Activated CD4-positive, alpha-beta T cell treated with anti-CD3 and anti-CD28 coated beads, Interleukin-2, amount 50 U/mL, for 24 hours (primary cell): ENCODE measurements at regions not wholly inside any gene's neighbourhood (a gene's known extent, or its start where the extent isn't known, plus 50 kb on each side); places are given as distances from the start of the nearest gene placed in this dataset.
"Not testable (repeated sequence)": the region's sequence is repeated elsewhere in the genome, so short reads cannot be mapped to it uniquely, and the experiment has no call there.

Experiments used
- DNase-seq, 2 donors: peaks; one replicate each; pipeline ENCODE4 v3.0.0-alpha.2; 2020; ENCODE audit warnings: low read depth in 1 of 2, low spot score in 1 of 2

GRCh38 chr7:118404211-118404610 is 179.7 kb downstream of the ANKRD7 start:
- no peak for DNase-seq

- no peak for DNase-seq
Observed at GRCh38 chr7:118418433-118418832, 193.9 kb downstream of the ANKRD7 start.

DNA sequence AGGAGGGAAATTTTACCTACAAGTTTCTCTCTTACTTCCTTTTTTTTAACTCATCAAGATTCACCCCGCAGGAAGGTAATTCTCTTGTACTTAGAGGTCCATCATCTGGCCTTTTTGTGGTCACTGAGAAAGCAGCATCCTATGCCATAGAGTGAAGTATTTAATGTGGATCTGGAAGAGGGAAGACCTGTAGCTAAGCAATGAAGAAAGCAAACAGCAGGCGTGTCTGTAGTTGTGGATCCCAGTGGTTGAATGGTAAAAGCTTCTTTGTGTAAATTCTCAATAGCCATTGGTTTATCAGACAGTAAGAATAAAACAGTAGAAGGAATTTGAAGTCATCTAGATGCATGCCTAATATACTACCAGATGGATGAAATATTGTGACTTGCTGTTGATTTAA is 196.4 kb downstream of the ANKRD7 start:
- DNase-seq = no peak

DNA sequence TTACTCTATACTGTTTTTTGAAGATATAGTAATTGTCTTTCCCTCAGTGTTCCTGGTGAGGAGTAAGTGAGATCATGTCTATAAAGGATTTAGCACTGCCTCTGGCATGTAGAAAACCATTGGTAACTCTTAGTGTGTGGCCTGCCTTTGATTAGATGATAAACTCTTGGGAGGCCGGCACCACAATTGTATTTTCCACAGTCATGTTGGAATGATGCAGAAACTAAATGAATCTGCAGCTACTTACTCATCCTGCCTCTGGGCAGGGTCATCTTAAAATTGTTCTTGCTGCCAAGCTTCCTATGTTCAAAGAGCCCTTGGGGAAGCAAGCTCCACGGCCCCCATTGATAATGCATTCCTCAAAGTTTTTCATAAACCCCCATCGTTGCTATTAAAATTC is 204.6 kb downstream of the ANKRD7 start:
- no peak for DNase-seq

DNA sequence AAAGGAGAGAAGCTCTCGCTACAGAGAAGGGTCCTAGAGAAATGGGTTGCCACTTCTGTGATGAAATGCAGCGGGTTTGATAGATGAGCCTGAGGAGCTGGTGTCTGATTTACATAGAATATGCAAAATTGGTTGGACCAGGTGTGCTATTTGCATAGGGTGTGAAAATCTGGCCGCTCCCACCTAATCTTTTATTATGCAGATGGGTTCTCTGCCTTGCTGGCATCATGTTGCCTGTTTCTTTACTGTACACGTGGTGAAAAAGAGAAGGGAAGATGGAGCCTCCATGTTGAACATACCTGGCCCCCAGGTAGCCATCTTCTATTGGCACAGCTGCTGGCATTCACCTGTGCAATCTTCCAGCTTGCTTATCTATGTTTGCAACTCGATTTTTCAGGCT is 212.2 kb downstream of the ANKRD7 start:
- no peak for DNase-seq

DNA sequence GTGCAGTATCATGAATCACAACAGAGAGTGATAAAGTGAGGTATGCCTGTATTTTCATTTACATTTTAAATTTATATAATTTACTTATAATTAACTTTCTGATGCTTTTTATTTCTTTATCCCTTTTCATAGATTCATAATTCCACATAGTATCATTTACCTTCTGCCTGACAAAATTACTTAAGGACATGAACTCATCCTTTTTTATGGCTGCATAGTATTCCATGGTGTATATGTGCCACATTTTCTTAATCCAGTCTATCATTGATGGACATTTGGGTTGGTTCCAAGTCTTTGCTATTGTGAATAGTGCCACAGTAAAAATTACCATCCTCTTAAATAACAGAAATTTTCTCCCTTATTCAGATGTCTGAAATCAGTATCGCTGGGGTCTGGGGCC is 224.5 kb downstream of the ANKRD7 start:
- not testable (repeated sequence) for DNase-seq

- no peak for DNase-seq
Observed at GRCh38 chr7:118449797-118450567, 225.5 kb downstream of the ANKRD7 start.

DNA sequence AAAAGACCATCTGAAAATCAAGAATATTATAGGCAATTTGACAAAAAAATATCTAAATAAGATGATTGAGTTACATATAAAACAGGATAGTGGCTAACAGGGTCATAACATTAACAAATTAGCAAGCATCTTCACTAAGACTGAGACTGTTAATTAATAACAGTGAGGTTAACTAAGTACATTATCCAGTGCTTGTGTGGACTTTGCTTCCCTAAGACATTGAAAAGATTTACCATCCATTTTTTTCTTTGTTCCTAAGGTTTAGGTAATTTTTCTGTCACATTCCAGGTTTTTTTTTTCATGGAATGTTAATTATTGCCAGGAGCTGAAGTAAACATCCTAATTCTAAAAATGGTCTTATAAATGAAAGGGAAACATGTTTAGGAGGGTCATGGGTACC is 227.6 kb downstream of the ANKRD7 start:
- DNase-seq = no peak

DNA sequence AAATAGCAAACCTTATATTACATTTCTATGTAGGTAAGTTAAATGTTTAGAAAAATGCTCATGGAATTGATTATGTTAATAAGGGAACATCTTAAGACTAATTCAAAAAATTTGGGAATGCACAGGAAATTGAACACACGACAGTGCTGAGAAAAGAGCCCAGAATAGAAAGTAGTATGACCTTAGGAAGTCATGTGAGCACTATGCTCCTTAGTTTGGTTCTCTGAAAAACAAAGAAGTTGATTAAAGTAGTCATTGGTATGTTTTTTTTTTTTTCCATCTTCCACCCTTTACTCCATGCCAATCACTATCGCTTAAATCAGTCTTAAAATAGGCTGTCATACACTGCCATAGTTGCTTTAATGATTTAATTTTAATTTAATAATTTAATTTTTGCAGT is 242.9 kb downstream of the ANKRD7 start:
- no peak for DNase-seq

DNA sequence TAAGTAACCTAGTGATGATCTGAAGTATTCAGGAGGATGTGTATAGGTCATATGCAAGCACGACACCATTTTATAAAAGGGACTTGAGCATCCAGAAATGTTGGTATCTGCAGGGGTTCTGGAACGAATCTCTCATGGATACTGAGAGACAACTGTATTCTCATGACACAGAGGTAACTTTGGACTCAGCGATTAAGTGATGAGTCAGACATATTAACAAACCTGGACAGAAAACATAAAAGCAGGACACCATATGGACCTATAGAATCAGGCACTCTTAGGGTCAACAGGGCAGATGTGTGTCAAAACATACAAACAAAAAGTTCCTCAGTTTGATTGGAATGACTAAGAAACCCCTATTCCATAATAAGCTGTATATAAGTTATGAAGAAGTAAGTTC is 248.1 kb downstream of the ANKRD7 start:
- no peak for DNase-seq

DNA sequence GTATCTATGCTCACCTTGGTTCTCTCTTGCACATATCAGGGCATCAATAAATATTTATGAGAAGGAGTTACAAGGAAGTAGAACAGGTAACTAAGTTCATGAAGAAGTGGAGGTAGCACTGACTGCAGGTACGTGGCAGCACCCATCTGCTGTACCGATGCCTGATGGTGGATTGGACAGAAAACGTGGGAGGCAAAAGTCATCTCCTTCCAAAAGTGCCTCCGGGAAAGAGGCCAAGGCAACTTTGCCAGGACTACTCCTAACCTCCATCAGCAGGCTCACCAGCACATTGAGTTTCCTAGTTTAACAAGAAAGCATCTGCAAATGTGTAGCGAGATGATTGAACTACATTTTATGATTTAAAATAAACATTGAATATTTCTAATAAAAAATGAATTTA is 248.8 kb downstream of the ANKRD7 start:
- no peak for DNase-seq

GRCh38 chr7:118476036-118476435 is 251.5 kb downstream of the ANKRD7 start:
- no peak for DNase-seq

- DNase-seq = no peak
Observed at GRCh38 chr7:118477036-118477435, 252.5 kb downstream of the ANKRD7 start.

DNA sequence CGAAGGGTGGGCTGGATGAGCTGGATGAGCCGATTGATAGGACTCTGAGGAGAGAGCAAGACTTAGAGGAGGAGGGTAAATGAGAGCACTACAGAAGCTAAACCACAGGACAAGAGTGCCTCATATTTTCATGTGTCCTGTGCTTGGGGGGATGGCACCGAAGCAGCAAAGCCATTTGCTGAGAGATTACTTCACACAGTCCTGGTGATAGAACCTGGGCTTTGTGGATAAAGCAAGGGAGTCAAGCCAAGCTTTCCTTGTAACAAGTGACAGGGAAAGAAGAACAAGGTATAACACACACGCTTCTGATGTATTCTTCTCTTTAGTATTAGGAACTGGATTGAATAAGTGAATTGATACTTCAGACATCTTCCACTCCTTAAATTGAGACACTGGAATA is 253.7 kb downstream of the ANKRD7 start:
- no peak for DNase-seq

GRCh38 chr7:118478931-118479330 is 254.4 kb downstream of the ANKRD7 start:
- DNase-seq = no peak

DNA sequence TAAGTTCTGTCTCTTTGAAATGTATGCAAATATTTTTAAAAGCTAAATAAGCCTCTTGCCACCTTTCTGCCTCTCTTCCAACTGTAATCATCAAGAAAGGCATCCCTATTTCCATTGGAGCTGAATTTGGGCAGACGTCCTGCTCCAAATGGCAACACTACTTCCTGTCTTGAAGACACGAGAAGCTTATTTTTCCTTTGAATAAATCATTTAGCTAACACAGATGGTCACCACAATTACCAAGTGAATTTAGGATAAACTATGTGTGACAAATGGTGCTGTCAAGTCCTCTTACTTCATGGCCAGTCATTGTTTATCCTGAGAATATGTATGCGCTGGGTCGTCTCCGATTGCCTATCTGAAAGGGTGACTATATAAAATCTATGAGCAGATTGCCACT is 268.0 kb downstream of the ANKRD7 start:
- no peak for DNase-seq

GRCh38 chr7:118496138-118496644 is 271.7 kb downstream of the ANKRD7 start:
- DNase-seq = no peak

GRCh38 chr7:118502235-118502634 is 277.7 kb downstream of the ANKRD7 start:
- DNase-seq = no peak

GRCh38 chr7:118511146-118511545 is 286.6 kb downstream of the ANKRD7 start:
- no peak for DNase-seq

DNA sequence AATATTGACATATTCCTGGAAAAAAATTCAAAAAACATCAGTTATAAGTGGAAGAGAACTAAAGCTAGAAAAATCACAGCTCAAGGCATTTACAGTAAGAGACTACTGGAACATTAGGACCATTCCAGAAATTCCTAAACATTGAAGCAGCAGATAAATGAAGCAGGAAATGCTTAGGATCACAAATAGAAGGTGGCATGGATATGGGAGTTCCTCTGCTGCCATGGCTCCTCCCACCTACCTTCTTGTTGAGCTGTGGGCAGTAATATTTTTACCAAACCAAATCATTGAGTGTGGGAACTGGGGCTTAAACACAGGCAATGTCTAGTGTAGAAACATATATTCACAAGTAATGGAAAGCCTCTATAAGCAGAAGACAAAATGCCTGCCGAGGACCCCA is 292.8 kb downstream of the ANKRD7 start:
- no peak for DNase-seq

GRCh38 chr7:118525020-118525419 is 300.5 kb downstream of the ANKRD7 start:
- DNase-seq = no peak

DNA sequence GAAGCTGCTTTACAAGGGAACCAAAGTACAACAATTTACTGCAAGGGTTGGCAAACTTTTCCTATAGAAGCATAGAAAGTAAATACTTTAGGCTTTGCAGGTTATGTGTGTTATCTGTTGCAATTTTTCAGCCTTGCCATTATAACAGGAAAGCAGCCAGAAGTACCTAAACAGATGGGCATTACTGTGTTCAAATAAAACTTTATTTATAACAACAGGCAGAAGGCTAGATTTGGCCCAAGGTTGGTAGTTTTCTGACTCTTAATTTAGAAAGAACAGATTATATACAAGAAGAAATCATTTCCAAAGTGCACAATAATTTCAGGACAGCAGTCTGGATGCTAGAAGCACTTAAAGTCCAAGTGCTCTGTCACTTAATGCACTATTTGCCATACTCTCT is 307.1 kb downstream of the ANKRD7 start:
- no peak for DNase-seq

- DNase-seq = no peak
Observed at GRCh38 chr7:118559207-118559606, 334.7 kb downstream of the ANKRD7 start.
